ENCODE measurements at regions not wholly inside any gene's neighbourhood (a gene's known extent, or its start where the extent isn't known, plus 50 kb on each side); places are given as distances from the start of the nearest gene placed in this dataset.

DNA sequence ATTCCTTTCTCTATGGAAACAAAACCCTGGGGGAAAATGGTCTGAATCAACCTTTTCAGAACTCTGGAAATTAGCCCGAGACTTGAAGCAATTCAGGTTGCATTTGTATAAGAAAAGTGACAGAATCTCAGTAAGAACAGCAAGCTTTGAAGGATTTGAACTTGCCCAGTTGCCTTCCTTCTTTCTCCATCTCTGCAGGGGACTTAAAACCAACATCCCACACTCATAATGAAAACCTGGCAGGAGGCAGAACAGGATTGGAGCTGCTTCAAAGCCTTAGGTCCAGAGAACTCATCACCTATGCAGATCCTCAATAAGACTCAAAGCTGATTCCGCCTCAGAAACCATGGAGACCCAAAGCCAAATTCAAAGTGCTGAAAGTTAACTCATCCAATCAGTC, 790.5 kb upstream of the ID2 start:
- DNase-seq (ENCODE audit: low spot score), result no peak

DNA sequence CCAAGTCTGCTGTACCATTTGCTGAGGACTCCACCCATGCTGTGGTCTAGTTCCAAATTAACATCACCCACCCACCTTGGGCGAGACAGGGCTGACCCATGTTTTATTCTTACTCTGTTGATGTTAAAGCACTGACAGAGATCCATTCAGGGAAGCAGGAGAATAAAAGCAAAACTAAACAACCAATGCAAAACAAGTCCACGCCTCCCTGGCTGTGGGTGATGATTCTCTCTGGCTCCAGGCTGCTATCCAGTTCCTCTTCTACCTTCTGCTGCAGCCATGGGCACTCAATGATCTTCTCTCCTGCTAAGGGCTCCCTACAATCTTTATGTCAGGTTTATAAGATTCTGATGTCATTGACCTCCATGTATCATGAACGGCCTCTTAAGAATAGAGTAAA, 786.6 kb upstream of the ID2 start:
- no peak for DNase-seq (ENCODE audit: low spot score)

DNA sequence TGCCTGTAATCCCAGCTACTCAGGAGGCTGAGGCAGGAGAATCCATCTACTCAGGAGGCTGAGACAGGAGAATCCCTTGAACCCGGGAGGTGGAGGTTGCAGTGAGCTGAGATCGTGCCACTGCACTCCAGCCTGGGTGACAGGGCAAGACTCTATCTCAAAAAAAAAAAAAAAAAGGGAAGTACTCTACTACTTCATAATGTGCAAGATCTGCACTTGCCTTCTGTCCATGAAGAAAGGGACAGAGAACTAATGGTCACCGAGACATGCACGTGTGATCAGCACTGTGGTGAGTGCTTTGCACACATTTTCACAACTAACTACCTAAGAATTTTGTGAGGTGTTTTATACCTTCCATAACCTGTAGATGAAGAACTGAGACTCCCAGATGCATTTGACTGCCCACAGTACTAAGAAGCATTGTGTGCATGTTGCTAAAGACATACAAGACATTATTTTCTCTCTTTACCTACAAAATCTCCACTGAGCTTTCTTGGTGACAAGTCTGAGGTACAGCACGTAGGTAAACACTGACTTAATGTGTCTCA, 784.8 kb upstream of the ID2 start:
- DNase-seq (ENCODE audit: low spot score), result no peak

DNA sequence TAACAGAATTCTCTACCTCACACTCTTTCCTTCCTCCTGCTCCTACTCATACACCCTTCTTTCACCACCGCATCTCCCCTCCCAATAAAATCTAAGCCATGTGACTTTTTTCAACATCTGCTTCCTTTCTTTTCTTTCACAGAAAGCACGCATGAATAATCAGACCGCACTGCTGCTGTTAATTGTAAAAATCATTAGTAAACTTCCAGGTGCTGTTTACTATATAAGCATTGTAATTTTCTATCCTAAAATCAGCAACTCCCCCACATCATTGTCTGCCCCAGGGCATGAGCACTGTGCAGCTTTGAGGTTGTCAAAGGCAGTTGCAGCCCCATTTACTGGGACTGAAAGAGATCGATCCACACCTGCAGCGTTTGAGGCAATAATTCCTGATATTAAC, 782.6 kb upstream of the ID2 start:
- no peak for DNase-seq (ENCODE audit: low spot score)

DNA sequence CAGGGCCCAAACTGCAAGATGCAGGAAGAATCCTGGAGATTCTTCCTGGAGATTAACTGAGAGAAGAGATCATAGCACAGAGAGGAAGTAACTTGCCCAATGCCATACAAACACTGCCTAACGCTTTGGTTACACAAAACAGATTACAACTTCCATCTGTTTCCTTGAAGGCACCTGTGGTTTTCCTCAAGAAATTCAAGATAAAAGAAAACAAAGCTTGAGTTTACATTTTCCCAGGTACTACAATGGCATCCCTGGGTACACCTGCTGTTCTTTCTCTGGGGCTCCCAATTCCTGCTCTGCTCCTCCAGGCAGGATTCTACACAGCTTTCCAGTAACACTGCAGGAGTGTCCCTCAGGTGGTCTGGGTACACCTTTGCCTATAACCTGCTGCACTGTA, 781.9 kb upstream of the ID2 start:
- no peak for DNase-seq (ENCODE audit: low spot score)

DNA sequence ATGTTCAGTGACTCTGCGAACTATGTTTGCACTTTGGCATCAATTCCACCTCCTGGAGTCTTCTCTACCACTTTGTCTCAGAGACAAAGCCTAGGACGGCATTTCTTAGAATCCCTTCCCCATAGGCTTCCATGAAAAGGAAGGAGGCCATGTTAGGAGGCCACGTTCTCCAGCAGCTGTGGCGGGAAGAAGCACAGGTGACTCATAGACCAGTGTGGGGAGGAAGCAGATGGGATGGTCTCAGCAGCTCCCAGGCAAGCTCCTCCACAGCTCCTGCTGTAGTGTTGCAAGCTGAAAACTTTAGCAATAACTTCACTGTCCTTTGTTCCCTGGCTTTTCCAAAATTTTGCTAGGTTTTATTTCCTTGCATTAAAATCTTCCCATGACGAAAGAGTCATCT, 781.3 kb upstream of the ID2 start:
- no peak for DNase-seq (ENCODE audit: low spot score)

DNA sequence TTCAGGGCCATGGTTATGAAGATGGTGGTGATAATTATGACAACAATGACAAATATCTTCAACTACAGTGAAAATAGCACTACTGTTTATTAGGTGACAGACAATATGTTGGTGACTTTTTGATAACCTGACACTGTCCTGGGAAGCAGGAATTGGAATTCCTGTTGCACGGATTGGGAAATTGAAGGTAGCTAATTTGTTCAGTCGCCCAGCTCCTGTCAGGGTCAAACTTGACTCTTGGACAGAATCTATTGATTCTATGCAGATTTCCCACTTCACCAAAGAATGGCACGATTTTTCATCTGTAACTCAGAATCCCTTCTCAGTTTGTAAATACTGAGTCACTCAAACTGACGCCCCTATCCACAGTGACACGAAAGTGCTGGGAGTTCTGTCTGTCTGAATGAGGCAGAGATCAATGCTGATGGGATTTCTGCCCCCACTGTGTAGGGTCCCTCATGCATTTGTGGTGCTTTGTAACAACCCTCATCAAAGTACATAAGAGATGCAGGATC, 779.5 kb upstream of the ID2 start:
- DNase-seq (ENCODE audit: low spot score), result no peak

DNA sequence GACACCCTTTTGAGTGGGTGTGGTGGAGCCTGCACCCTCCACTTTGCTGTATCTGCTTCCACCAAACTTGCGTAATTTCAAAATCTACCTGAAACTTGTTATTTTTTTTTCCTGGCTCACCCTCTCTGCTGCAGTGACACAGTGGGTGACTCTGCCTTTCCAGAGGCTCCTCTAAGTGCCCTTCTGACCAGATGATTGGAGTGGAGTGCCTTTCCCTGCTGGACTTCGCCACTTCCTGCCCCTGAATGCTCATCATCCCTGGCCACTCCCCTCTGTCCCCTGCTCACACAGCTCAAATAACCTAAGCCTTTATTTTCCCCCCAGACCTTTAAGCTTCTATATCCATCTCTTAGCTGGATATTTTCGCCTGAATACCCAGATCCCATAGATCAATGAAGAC, 777.5 kb upstream of the ID2 start:
- no peak for DNase-seq (ENCODE audit: low spot score)

DNA sequence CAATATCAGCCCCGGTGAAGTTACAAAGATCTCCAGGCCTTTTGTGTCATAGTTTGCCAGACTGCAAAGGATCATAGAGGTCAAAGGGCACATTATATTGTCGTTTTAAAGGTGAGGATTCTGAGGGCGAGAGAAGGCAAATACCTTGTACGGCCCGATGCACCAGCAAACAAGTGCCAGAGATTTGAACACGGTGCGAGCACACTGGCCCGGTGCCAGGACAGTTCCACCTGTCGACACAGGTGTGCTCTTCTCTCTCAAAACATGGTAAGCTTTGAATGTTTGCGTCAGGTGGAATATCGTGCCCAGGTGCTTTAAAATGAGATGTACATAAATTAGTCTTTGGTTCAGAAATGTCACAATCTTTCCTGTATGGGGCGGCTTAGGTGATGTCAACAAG, 776.1 kb upstream of the ID2 start:
- DNase-seq (ENCODE audit: low spot score), result no peak

DNA sequence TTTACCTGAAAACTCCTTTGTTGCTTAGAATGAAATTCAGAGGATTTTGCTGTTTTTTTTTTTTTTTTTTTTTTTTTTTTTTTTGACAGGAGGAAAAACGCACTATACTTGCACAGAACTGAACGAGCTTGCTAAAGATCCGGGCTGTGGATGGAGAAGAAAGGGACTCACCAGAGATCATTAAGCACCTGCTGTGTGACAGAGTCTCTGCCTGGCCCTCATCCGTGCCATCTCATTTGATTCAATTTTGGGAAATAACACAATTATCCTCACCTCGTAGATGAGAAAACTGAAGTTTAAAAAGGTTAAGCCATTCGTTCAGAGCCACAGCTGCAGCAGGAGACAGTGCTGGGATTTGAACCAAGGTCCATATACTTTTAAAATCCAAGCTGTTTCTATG, 775.4 kb upstream of the ID2 start:
- DNase-seq (ENCODE audit: low spot score), result no peak

DNA sequence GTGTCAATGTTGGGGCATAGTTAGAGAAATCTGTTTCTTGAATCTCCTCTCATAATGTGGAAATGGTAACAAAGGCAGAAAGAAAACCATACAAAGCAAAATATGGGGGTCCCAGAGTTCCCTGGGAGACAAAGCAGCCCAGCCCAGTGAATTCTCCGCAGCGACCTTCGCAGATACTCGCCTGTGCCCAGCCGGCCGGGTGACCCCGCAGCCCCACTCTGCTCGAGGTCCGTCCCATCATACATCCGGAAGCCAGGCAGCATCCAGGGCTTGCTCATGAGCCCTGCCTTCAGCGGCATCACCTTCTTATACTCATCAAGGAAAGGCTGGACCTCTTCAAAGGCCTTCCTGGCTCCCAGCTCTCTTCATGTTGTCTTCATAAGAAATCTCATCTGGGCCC, 774.8 kb upstream of the ID2 start:
- no peak for DNase-seq (ENCODE audit: low spot score)

DNA sequence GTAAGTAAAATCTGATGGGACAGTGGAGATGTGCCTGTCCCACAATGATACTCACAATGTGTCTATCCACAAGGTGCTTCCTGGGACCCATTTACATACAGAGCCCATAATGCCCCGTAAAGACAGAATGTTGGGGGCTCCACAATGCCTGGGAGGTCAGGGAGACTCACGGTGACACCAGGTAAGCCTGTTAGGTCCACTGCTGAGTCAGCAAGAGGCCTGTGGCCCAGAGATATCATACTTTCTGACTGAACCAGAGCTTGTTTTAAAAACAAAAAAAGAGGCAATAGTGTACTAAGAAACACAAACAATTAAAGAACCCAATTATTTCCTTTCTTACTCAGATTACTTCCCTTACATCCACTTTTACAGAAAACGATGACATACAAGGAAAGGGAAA, 771.1 kb upstream of the ID2 start:
- DNase-seq (ENCODE audit: low spot score), result no peak

DNA sequence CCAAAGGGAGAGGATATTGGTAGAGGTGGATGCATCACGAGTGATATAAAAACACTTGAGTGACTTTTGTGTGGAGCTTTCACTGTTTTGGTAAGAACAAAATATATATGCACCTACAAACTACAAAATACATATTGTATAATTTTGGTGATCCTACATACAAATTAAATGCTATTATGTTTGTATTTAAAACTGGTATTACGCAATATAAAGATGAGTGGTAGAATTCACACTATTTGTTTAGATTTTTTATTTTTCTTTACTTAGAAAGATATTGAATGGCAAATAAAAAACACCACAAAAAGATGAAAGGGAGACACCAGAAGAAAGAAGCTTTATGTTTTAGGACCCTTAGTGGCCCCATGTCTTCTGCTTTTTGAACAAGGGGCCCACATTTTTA, 770.7 kb upstream of the ID2 start:
- DNase-seq (ENCODE audit: low spot score), result no peak

DNA sequence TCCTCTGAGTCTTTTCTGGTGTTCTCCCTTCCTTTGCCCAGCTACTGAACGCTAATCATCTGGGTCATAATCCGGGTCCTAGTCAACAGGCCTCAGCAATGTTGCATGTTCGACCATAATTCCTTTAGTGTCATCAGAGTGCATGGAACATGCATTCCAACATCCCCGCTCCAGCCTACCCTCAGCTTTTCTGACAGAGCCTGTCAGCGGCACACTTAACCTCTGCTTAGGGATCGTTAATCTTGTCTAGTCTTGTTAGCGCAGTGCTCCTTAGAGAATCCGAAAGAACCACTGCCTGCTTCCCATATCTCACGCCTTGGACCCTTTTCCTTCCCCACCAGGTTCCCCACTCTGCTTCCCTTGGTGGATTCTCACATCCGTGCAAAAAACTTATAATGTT, 767.9 kb upstream of the ID2 start:
- no peak for DNase-seq (ENCODE audit: low spot score)

DNA sequence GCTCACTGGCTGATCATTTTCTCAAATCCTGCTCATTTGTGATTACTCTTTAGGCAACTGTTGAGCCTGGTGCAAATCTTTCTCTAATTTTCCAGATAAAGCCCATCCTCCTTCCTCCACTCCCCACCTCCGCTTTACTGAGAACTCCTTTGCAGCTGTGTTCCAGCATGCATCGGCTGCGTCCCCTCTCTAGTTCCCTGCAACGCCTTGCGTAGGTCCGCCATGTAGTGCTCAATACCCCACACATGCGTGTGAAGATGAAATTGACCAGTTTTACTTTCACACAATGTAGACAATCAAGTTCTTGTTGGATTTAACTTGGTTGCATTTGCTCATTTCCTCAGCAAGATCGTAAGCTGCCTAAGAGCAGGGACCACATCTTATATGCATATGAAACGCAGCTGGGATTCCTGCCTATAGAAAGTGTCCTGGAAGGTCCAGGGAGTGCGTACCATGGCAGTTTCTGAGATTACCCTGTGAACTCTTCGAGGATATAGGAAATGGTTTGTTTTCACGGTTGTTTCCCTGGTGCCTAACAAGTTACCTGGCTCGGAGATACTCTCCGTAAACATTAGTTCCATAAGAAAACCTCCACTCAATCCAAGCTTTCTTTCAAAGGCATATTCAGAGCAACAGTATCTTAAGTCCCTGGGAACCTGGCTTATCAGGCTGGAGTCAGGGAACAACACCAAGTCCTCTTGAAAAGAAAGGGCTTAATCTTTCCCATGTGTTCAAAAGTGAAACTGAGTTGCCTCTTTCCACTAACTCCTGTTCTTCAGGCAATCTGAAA, 766.4 kb upstream of the ID2 start:
- no peak for DNase-seq (ENCODE audit: low spot score)

DNA sequence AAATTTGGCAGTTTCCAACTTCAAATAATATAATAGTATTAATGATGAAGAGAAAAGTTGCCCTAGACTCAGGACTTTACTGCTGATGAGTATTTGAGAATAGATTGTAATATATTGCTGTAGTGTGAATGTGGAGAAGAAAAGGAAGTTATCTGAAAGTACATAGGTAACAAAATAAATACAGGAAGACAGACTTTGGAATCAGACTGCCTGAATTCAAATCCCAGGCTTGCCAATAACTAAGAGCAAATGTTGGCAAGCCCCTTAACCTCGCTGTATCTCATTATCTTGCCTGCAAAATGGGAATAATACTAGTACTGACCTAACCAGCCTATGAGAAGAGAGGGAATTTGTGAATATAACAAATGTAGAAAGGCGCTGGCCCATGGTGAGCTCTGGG, 765.2 kb upstream of the ID2 start:
- DNase-seq (ENCODE audit: low spot score), result no peak

DNA sequence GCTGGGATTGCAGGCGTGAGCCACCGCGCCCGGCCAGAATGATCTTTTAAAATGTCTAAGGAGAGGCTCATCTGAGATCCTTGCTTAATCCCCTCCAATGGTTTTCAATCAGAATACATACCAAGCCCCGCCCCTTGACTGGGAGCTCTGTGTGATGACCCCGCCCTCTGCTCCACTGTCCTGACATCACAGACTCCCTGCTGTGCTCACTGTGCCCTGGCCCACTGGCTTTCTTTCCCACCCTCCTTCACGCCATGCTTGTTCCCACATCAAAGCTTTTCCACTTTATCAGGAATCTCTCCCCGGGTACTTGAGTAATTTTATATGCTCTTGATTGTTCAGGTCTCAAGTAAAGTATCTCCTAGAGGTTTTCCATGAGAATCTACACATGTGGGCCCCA, 762.3 kb upstream of the ID2 start:
- no peak for DNase-seq (ENCODE audit: low spot score)

DNA sequence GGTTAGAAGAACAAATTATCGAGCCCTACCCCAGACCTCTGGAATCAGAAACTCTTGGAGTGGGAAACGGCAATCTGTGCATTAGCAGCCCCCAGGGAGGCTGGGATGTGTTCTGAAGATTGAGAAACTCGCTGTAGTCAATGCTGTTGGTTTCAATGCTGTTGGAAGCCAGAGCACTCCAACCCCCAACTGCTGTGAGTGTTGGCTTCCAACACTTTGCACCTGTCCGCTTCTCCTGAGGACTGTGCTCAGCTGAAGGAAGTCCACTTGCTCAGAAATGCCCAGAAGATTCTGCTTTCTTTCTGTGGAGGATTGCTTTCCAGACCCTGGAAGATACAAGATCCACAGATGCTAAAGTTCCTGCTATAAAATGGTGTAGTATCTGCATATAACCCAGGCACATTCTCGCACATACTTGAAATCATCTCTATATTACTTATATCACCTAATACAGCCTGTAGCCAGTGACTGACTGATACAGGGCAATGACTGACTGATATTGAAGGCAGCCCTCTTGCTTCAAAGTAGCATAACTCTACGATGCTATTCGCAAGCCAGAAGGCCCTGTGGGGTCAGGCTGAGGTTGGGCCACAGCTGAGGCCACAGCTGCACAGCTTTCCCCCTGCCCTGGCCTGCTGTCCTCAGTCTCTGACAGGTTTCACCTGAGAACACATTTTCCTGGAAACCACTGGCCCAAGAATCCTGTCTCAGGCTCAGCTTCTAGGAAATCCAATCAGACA, 757.7 kb upstream of the ID2 start:
- DNase-seq (ENCODE audit: low spot score), result no peak

DNA sequence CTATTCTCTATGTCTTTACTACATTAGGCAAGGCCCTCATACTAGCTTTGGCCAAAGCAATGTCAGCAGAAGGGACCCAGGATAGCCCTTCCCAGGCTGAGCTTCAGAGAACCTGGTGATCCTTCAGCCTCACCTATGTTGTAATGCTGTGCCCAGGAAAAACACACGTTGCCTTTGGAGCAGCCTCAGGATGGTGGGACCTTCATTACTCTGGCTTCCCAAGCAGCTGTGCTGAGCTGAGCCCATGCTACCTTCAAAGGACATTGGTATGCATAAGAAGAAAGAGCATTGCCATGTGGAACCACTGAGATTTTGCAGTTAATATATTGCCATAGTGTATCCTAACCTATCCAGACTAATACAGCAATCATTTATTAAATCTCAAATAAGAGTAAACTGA, 756.4 kb upstream of the ID2 start:
- no peak for DNase-seq (ENCODE audit: low spot score)

DNA sequence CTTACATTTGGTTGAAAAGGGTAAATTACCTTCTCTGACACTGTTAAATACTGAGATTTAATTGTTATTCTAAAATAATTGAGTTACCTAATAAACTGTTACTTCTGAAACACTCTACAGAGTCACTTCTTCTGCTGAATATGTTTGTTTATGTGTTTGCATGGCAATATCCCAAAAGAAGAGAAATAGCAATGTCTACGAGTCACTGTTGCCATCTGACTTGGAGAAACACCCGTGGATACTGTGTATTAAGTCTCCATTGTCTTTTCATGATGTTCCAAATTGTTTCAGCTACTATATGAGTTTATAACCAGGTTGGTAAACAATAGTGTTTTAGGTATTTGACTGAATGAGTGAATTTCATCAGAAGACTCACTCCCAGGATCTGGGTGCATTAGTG, 754.2 kb upstream of the ID2 start:
- DNase-seq (ENCODE audit: low spot score), result no peak

DNA sequence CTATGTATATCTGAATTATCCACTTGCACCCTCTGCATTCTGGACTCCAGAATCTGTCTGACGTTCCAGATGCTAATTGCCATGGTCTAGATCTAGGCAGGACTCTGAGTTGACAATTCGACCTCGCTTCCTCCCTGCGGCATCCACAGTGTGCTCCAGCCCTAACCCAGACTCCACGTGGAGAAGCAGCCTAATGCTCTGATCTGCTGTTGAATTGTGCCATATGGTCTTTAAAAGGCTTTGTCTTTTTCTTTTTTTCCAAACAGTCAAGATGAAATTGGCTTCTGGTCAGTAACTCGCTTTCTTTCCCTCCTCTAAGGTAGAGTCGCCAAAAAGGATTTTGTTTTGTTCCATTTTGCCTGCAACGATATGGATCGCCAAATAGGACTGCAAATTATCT, 752.6 kb upstream of the ID2 start:
- no peak for DNase-seq (ENCODE audit: low spot score)

DNA sequence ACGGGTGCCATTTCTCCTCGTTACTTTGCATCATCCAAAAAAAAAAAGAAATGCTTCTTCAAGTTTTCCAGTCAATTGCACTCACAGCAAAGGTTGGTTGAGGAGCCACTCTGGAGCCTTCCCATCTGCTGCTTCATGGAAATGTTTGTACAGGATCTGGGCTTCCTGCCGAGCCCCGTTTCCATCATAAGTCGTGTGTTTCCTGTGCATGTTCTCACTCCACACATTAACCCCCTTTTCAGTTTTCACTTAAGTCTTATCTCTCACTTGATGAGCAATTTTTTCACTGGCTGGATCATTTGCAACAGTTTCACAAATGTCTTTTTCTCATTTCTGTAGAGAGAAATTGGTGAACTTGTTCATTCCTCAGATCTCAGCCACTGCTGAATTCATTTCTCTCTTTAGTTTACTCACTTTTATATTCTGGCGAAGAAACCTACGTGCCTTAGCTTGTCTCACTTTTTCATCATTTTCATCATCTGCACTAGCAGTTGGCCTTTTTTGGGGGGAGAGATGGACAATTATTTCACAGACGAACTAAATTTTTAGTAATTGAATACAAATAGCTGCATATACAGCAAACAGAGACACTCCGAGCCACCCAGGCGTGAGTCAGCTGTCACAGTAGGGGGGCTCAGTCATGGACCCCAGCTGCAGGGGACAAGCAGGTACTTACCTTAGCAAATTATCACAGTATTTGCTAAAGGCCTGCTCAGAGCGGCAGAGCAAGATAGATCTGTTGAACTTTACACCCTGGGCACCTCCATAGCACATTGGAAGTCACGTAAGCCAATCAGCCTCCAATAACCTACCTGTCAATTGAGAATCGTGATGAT, 750.8 kb upstream of the ID2 start:
- DNase-seq (ENCODE audit: low spot score), result peak; percentile 36

Data from mucosa of gallbladder (tissue), 1 donor.